ENCODE measurements at regions not wholly inside any gene's neighbourhood (a gene's known extent, or its start where the extent isn't known, plus 50 kb on each side); places are given as distances from the start of the nearest gene placed in this dataset.

- TF ChIP-seq, protein P1, sequence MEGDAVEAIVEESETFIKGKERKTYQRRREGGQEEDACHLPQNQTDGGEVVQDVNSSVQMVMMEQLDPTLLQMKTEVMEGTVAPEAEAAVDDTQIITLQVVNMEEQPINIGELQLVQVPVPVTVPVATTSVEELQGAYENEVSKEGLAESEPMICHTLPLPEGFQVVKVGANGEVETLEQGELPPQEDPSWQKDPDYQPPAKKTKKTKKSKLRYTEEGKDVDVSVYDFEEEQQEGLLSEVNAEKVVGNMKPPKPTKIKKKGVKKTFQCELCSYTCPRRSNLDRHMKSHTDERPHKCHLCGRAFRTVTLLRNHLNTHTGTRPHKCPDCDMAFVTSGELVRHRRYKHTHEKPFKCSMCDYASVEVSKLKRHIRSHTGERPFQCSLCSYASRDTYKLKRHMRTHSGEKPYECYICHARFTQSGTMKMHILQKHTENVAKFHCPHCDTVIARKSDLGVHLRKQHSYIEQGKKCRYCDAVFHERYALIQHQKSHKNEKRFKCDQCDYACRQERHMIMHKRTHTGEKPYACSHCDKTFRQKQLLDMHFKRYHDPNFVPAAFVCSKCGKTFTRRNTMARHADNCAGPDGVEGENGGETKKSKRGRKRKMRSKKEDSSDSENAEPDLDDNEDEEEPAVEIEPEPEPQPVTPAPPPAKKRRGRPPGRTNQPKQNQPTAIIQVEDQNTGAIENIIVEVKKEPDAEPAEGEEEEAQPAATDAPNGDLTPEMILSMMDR (IDR thresholded peaks at IDR 0.05): no peak
- TF ChIP-seq POLR2A (IDR thresholded peaks at IDR 0.05; ENCODE audit: low read depth) (no peak), POLR2AphosphoS5 (IDR thresholded peaks at IDR 0.05) (no peak), EP300 (IDR thresholded peaks at IDR 0.05) (no peak)
Measured at GRCh38 chr14:97878206-97878605, 1081.0 kb downstream of the VRK1 start.
